ENCODE measurements at regions not wholly inside any gene's neighbourhood (a gene's known extent, or its start where the extent isn't known, plus 50 kb on each side); places are given as distances from the start of the nearest gene placed in this dataset.

DNA sequence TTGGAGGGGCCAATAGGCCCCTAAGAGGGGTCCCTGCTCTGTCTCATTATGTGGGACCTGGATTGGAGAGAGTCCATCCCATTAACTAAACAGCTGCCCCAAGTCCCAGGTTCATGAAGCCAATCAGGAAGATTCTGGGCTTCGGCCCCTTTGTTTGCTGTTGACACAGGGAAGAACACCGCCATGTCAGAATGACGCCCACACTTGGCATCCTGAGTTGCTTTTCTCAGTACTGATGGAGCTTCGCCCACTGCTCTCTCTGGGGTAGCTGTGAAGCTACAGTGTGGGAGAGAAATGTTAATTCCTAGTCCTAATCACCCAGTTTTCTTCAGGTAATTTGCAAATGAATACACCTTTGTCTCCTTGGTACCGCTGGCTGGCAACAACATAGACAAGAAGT is 264.7 kb downstream of the GLRX3 start:
- Histone ChIP-seq H3K27me3 (no peaks in the 10 kb centered on the region), H3K27ac (no peak overlapping the region), H3K36me3 (no peaks in the 10 kb centered on the region), H3K4me1 (ENCODE audit: insufficient read depth) (no peaks in the 10 kb centered on the region), H3K9me3 (no peaks in the 10 kb centered on the region), H3K4me3 (no peak overlapping the region)
- intact Hi-C loops (cut with DNase I): no loop called here
- DNase-seq: no peak
- 78 to 84% (median 79%) methylated on average over 5 of the region's 5 CpGs for WGBS, 3 donors
- TF ChIP-seq POLR2A (IDR thresholded peaks at IDR 0.05) (no peak), EP300 (IDR thresholded peaks at IDR 0.05) (no peak)
- TF ChIP-seq, protein P1, sequence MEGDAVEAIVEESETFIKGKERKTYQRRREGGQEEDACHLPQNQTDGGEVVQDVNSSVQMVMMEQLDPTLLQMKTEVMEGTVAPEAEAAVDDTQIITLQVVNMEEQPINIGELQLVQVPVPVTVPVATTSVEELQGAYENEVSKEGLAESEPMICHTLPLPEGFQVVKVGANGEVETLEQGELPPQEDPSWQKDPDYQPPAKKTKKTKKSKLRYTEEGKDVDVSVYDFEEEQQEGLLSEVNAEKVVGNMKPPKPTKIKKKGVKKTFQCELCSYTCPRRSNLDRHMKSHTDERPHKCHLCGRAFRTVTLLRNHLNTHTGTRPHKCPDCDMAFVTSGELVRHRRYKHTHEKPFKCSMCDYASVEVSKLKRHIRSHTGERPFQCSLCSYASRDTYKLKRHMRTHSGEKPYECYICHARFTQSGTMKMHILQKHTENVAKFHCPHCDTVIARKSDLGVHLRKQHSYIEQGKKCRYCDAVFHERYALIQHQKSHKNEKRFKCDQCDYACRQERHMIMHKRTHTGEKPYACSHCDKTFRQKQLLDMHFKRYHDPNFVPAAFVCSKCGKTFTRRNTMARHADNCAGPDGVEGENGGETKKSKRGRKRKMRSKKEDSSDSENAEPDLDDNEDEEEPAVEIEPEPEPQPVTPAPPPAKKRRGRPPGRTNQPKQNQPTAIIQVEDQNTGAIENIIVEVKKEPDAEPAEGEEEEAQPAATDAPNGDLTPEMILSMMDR (IDR thresholded peaks at IDR 0.05): no peak

DNA sequence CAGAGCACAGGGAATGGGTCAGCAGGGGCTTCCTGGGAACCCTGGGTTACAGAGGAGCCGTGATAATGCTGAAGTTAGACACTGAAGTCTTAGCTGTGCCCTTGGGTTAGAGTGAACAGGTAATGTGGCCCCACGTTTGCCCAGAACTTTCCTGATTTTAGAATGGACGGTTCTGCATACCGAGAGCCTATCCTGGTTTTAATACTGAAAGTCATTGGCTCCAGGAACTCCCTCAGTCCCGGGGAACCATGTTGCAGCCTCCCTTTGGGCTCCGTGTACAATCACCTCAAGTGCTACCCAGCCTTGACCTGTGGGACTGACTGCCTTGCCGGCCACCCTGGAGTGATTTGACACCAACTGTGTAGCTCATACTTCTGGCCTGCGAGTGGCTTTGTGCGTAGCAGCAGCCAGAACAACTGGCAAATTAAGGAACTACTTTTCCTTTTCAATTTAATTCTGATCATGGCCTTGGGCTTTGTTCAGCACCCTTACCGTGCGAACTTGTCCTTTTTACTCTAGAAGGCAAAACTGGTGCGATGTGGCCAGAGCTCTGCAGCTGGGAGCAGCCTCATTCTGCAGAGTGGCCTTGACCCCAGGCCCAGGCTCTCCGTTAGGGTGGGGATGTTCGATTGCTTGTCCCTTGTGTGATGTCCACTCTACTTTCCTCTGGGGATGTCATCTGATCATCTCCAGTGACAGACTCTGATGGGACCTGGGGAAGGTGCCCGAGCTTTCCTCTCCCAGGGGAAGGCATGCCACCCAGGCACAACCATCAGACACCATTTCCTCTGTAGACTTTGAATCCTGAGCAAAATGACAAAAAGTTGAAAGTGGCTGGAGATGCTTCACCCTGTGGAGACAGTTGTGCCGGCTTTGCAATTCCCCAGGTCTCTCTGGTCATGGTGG is 265.9 kb downstream of the GLRX3 start:
- H3K4me3 ChIP-seq: no peak overlapping the region

DNA sequence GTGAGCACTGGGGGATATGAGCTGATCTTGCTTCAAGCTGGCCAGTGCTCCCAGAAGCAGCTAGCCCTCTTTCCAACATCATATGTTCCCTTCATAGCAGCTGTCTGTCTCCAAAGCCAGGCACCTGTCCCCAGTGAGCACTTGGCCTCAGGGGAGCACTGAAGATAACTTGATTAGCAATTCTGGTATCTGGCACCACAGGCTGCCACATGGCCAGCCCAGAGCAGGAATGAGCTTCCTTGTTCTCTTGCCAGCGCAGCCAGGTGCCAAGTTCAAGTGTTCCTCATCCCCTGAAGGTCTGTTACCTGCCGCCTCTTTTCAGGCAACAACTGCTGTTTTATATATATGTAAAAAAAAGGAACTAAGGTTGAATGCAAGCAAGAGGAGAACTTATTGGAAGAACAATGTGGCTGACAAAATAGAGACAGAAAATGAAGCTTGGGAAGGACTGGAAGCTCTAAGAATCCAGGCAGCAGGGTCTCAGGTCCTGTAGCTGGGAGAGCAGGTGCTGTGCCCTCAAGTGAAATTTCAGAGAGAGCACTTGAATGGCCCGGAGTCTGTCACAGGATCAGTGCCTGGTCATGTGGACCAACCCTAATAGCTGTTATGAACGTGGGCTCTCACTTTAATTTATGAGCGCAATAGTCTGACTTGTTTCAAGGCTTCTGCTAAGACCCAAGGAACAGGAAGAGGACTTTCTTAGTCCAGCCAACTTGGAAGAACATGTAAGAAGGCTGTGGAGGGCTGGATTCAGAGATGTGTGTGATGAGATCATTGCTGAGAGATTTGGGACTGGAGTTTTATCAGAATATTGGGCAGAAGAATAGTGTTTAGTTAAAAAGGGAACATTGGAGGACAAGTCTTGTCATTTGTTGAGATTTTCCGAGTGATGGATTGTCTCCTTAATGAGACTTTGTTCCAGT is 267.2 kb downstream of the GLRX3 start:
- no peak overlapping the region for H3K4me3 ChIP-seq
- no peak for DNase-seq
- no peak overlapping the region for H3K27ac ChIP-seq
- no peaks in the 10 kb centered on the region for H3K9me3 ChIP-seq
- intact Hi-C loops (cut with DNase I): no loop called here
- TF ChIP-seq POLR2A (IDR thresholded peaks at IDR 0.05): no peak
- TF ChIP-seq EP300 (IDR thresholded peaks at IDR 0.05): no peak
- TF ChIP-seq, protein P1 (IDR thresholded peaks at IDR 0.05): no peak
- no peaks in the 10 kb centered on the region for H3K27me3 ChIP-seq
- H3K36me3 ChIP-seq: no peaks in the 10 kb centered on the region
- H3K4me1 ChIP-seq (ENCODE audit: insufficient read depth): no peaks in the 10 kb centered on the region
- WGBS, 3 donors: 64 to 73% (median 69%) methylated on average over 6 of the region's 6 CpGs

More for the DNA sequence above, 265.9 kb downstream of the GLRX3 start:
- intact Hi-C loops (cut with DNase I): no loop called here
- no peak for DNase-seq
- no peak for TF ChIP-seq POLR2A (IDR thresholded peaks at IDR 0.05)
- no peak for TF ChIP-seq EP300 (IDR thresholded peaks at IDR 0.05)
- TF ChIP-seq, protein P1 (IDR thresholded peaks at IDR 0.05): no peak
- no peaks in the 10 kb centered on the region for H3K36me3 ChIP-seq
- no peak overlapping the region for H3K27ac ChIP-seq
- no peaks in the 10 kb centered on the region for H3K27me3 ChIP-seq
- no peaks in the 10 kb centered on the region for H3K9me3 ChIP-seq
- H3K4me1 ChIP-seq (ENCODE audit: insufficient read depth): no peaks in the 10 kb centered on the region
- 68 to 74% (median 71%) methylated on average over 16 of the region's 16 CpGs for WGBS, 3 donors

DNA sequence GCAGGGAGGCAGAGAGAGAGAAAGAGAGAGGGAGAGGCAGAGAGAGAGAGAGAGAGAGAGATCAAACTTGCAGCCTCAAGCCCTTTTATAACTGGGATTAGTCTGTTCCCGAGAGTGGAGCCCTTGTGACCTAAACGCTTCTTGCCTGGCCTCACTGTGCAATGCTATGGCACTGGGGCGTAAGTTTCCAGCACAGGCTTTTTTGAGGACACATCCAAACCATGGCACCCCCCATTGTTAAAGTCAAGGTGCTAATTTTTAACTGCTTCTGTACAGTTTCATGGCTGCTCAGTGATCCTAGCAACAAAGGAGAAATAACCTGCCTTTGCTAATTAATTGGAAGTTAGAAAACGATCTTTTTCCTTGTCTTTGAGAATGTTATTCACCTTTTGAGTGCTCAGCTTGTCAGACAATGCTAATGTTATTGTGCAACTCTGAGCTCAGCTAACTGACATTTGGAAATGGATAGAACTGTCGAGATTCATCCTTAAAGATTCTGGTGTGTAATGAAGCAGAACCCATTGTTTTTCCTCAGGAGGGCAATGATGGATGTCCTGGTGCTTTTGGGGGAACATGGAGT is 268.4 kb downstream of the GLRX3 start:
- H3K36me3 ChIP-seq: no peaks in the 10 kb centered on the region
- WGBS, 3 donors: 37 to 49% (median 38%) methylated on average over 5 of the region's 5 CpGs
- no peak overlapping the region for H3K4me3 ChIP-seq
- intact Hi-C loops (cut with DNase I): no loop called here
- no peaks in the 10 kb centered on the region for H3K4me1 ChIP-seq (ENCODE audit: insufficient read depth)
- no peak for DNase-seq
- TF ChIP-seq EP300 (IDR thresholded peaks at IDR 0.05) (no peak), POLR2A (IDR thresholded peaks at IDR 0.05) (no peak)
- TF ChIP-seq, protein P1 (IDR thresholded peaks at IDR 0.05): no peak
- no peaks in the 10 kb centered on the region for H3K27me3 ChIP-seq
- no peak overlapping the region for H3K27ac ChIP-seq
- H3K9me3 ChIP-seq: no peaks in the 10 kb centered on the region

All from ovary (tissue), 7 donors.